IPS-11a (cell line): ENCODE measurements at regions not wholly inside any gene's neighbourhood (a gene's known extent, or its start where the extent isn't known, plus 50 kb on each side); places are given as distances from the start of the nearest gene placed in this dataset.

Experiments
- H3K4me3 ChIP-seq: one replicate; pipeline ENCODE4 v1.5.1; 2013; ENCODE audit warnings: low read depth, low read length, control low read depth

DNA sequence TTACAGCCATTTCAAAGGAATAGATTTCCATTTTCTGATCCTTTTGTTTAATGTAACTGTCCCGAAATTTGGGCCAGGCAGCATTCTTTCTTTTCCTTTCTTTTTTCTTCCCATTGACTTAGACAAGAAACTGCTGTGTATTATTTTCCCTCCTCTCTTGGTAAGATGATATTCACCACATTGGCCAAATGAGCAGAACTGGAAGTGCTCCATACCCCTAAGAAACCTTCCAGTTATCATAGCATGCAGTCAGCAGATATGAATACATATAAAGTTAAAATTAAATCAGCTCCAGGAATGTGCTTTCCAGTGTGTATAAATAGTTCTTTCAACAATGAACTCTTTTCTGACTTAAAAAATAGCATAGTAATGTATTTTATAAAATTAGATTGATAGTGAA is 168.5 kb upstream of the GAS1 start:
- H3K4me3 ChIP-seq, result no peak overlapping the region

DNA sequence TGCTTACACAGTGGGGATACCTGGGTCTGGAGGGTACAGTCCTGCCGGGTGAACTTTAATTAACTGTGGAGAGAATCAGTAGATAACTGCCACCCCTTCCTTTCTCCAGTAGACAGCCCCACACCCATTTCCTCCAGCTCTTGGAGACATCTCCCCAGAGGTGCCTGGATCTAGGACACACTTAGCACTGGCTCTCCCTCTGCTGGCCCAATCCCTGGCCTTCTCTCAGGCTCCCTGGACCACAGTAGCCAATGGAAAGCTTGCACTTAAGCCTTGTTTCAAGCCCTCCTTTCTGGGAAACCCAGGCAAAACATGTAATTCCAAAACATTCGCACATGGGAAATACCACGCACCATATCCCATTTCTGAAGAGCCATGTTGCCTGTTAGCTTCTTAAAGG is 169.2 kb upstream of the GAS1 start:
- no peak overlapping the region for H3K4me3 ChIP-seq

DNA sequence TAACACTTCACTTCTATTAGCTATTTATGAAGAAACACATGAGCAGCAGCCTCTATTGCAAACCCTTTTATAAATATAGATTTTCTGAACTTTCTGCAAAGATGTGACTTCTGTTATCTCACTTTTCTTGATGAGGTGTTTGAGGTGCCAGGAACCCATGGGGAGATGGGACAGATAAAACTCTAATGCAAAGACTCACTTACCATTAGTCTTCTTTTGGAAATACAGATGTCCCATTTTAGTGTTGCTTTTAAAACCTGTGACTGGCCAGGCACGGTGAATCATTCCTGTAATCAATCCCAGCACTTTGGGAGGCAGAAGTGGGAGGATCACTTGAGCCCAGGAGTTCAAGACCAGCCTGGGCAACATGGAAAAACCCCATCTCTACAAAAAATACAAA is 171.3 kb upstream of the GAS1 start:
- no peak overlapping the region for H3K4me3 ChIP-seq

DNA sequence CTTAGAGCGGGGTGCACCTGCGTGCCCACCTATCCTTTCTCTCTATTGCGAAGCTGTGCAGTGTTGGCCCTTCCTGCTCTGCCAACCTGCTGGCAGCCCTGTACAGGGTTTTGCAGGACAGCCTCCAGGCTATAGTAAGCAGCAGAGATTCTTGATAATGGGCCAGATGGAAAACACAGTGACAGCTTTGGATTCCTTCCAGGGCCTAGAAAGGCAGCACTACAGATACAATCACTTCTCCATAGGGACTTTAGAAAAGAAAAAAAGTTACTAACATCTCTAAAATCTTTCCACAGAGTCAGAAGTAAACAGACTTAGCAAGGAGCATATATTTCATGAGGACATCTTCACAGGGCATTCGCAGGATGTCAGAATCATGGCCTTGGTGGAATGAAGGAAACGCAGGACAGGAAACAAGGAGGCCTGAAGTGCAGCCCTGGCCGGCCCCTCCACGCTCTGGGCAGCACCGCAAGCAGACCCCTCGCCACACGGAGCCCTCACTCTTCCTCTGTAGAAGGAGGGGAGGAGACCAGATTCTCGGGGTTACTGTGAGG is 172.1 kb upstream of the GAS1 start:
- H3K4me3 ChIP-seq, result no peak overlapping the region

DNA sequence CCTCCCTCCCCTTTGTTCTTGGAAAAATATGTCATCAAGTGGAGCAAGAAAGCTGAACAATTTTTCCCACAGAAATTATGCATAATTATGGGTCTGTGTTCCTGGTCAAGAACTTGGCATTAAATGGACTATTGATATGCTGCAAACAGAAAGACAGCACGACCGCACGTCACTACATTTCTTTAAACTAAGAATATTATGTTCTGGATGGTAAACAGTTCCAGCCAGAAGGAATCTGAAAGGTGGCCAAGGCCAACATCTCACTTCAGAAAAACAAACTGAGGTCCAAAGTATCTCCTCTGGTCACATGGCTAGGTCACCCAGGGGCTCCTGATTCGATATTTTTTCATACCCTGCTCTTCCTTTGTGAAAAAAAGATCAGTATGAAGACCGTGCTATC is 173.3 kb upstream of the GAS1 start:
- no peak overlapping the region for H3K4me3 ChIP-seq

DNA sequence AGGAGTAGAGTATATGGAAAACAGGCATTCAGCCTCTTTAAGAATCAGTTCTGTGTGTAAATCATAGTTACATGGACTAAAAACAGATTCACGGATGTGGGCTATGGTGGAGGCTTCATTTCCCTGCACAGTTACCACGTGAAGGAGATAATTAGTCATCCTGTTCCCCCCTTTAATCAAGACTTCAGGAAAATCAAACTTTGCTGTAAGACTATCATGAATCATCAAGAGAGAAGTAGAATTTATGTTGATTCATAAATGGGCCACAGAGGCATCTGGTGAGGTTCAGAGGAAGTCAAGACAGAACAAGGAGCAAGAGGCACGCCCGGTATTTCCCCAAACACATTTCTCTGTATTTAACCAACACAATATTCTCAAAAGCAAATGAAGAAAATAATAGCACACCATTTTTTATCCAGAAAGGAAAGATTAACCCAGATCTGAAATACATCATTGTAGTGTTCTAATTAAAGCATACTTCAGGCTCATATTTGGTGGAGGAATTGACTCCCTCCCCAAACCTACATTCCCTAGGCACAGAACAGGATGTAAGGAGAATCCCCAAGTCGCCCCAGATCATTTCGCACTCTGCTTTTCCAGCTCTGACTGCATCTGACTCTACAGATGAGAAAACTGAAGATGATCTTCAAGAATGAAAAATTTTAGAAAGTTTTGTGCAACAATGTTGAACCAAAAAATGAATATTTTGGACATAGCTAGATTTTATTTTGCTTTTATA is 175.8 kb upstream of the GAS1 start:
- no peak overlapping the region for H3K4me3 ChIP-seq

DNA sequence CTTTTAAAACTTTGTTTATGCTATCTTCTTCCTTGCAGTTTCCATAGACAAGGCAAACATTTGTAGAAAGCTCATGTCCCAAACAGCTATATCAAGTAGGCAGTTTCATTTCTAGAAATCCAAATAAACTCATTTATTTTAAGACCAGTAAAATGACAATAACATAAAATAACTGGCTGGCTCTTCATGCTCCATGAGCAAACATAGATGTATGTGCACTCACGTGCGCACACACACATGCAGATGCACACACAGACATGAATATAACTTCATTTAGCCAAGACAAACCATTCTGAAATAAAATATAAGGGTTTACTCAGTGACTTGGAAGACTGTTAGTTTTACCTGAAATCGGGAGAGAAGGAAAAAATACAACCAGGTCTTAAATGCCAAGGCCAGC is 176.5 kb upstream of the GAS1 start:
- no peak overlapping the region for H3K4me3 ChIP-seq

DNA sequence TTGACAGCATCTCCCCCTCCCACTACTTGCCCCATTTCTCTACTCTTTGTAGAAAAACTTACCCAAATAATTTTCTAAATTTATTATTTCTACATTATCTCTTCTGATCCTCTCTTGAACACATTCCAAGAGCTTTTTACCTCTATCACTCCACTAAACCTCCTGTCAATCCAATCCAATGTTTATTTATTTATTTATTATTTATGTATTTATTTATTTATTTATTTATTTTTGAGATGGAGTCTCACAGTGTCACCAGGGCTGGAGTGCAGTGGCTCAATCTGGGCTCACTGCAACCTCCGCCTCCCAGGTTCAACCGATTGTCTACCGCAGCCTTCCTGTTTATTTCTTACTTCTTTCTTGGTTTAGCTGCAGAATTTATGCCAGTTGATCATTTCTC is 178.5 kb upstream of the GAS1 start:
- H3K4me3 ChIP-seq, result no peak overlapping the region

DNA sequence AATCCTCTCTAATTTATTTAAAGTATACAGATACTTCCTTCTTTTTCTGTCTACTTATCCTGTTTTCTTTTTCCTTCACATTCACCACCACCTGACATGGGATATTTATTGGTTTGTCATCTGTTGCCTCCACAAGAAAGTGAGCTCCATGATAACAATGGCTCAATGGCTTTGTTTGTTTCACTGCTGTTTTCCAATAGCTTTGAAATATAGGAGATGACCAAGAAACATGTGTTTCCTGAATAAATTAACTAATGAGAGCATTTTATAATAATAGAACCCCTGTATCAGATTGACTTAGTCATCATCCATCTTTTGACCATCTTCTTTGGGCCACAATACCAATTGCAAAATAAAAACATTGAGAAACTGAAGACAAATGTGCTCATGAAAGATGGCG is 180.2 kb upstream of the GAS1 start:
- no peak overlapping the region for H3K4me3 ChIP-seq

DNA sequence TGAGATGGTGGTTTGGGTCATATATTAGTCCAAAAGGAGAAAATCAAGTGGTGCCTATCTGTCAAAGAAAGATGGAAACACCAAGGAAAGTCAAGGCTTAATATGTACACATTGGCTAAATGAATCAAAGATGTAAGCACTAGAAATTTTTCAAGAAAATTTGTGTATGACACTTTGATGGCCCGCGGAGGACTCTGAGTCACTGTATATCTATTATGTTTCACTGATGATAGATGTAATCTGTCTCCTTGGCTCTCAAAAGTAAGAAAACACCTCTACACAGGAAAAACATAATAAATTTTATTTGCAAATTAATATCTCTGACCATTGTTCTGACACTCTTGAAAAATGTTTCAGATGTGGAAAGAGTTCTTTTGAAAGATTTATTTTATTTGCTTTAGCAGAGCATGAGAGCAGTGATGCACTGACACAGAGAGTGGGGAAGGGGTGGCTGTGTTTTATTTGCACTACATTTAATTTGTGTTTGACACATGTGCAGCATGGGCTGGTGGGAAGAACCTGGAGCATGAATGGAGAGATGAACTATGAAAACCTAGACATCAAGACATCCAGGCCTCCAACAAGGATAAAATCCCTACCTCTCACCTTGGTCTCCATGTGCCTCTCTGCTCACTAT is 180.8 kb upstream of the GAS1 start:
- no peak overlapping the region for H3K4me3 ChIP-seq

DNA sequence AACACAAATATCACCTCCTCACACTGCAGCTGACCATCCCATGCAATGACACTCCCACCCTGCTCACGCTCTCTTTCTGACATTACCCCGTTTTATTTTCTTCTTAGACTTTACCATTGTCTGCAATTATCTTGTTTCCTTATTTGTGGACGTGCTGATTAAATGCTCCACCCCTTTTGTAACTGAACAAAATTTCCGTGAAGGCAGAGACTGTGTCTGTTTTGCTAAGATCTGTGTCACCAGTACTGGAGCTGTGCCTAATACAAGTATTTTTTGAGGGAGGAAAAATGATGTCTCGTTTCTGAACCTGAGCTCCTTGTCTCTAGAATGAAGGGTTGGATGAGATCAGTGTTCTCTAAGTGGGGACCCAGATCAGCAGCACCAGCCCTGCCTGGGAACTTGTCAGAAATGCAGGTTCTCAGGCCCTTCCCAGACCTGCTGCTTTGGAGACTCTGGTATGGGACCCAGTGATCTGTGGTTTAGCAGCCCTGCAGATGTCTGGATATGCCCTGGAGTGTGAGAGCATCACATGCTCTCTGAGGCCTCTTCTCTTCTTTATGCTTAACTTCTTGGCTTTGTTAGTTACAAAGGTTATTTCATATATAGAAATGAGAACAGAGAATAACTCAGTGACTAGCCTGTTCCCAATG is 181.7 kb upstream of the GAS1 start:
- no peak overlapping the region for H3K4me3 ChIP-seq

DNA sequence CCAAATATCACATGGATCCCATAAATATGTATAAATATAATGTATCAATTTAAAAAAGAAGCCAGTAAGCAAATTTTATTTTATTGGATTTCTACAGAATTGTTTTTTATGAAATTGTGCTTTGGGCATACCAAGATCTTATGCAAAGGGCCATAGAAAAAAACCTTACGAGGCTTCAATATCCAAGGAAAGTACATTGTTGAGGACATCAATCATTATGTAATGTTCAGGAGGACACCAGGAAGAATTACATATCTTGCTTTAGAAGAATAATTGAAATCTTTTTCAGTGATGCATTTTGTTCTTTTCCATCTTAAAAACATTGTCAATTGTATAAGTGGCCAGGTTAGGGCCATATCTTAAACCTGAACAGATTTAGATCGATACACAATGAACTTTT is 187.8 kb upstream of the GAS1 start:
- H3K4me3 ChIP-seq, result no peak overlapping the region

DNA sequence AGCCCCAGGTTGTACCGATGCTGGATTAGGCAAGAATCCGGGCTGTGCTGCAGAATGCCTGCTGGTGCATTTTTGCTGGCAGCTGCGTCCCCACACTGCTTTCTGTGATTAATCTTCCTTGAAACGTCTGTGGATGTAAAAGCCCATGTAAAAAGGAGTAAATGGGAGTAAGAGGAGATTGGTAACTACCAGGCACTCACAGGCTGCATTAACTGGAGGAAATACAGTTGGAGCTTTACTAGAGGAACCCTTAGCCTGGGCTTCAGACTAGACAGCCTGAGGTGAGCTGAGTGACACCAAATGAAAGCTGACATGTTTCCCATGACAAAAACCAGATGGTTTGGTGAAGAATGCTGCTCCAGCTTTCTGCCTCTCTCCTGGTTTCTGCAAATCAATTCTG is 190.4 kb upstream of the GAS1 start:
- H3K4me3 ChIP-seq, result no peak overlapping the region

DNA sequence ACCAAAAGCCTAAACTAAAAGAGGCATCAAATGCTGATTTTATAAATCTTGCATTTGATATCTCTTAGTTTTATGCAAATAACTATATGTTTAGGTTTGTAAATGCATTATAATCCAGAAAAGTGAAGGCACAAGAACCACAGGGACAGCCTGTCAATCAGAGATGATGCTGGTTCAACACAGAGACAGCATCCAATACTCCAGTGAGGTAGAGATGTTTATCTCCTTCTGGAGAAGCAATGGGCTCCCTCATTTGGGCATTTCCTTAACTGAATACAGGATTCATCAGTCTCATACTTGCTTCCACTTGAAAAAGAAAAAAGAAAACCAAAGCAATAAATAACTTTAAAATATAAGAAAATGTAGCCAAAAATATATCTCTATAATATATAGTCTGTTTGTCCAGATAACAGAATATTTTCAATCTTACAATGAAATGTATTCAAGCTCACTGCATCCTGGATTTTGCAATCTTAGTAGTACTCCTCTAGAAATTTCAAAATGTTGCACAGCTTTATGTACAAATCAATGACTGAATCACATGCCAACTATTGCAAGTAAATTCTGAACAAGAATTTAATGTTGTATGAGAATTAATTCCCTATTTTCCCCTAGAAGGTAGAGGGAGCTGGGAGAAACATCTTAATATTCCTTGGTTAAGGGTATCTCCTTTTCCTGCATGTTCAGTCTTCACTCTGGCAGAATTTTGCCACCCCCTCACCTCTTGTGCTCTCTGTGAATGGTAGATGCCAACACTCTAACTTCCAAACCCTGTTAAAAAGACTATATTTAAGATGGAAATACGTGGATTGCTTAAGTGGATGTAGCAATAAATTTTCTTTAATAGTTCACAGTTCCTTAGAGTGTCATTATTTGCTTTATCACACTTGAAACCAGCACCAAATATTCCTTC is 191.1 kb upstream of the GAS1 start:
- no peak overlapping the region for H3K4me3 ChIP-seq

DNA sequence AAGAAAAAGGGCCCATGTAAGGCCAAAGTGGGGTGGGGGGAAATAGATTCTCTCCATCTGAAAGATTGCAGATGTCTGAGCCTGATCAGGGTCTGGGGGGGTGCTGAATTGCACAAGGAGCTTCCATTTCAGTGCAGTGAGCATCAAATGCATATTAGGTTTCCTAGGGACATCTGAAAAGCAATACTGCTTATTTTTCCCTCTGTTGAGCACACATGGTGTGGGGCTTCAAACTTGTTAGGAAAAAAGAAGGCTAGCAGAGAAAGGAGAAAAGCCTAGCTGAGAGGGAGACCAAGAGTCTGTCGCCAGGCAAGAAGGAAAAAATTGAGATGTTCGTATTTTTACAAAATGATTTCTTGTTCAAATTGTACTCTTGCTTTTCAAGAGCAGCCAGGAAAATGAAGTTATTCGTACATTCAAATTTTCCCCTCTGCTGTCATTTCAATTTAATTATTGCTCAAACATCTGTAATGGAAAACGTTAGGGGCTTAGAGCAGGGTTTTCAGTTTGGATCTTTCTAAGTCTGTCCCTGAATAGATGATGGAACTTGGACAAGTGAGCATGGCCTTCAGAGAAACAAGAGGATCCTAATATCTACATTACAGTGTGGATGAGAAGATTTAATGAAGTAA is 191.9 kb upstream of the GAS1 start:
- H3K4me3 ChIP-seq, result no peak overlapping the region

DNA sequence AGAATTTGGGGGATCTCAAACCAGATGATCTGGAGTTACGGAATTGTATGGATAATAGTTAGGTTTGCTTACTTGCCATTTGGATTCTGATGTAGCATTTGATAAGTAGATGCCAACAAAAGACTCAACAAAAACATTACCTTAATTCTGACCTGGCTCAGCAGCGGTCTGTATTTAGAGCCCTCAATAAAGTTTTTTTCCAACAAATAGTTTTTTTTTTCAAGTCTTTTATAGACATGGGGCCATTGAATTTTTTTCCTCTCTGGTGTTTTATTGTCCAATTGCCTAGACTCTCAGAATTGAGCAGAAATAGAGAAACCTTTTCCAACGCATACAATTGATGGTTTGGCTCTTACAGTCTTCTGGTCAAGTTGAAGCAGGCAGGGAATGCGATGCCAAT is 192.8 kb upstream of the GAS1 start:
- H3K4me3 ChIP-seq, result no peak overlapping the region

DNA sequence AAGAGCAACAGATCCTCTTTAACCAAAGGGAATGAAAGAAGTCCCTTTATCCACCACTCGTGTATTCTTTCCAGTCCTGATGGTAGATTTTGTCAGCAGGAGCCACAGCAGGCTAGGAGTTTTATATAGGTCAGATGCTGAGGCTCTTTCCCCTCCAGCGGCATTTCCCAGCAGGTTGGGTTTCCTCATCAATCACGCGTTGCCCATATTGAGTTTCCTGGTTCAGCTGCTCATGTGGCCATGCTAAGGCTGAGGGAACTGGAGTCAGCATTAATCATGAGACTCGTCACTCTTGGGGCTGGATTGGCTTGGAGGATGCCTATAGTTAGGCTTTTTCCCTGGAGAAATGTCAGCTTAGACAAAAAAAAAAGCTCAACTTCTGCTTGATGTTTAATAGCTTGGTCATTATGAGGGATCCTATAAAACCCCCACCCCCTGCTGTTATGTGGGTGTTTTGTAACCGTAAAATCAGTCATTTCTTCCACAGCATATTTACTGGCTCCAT is 193.4 kb upstream of the GAS1 start:
- no peak overlapping the region for H3K4me3 ChIP-seq

DNA sequence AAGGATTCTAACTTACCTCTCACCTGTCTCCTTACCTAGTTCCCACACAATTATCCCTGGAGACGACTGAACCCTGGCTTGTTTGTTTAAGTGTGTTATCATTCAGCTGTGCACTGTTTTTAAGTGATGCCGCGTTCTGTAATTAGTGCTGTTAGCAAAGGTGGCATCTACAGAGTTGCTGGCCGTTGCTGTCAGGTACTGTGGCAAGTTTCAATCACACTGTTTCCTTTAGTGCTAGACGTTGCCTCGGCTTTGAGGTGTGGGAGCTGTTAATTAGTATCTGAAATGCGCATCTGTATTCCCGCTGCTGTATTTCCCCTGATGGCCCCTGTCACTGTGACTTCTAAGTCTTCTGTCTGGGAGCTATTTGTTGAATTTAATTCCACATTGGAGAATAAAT is 193.8 kb upstream of the GAS1 start:
- H3K4me3 ChIP-seq, result no peak overlapping the region

DNA sequence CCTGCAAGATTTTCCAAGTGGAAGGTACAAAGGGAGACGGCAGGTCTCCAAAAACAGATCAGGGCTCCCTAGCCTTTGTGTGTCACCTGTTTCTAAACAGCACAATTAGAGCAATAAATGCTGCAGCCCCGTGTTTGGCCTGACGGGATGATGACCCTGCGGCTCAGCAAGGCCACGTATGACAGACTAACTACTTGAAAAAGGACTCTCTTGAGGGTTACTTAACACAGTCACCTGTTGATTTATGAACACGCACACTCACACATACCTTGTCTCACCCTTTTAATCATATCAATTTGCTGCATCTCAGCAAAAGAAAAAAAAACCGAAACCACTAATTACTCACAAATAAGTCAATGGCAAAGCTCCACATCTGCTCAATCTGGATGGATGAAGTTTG is 199.6 kb upstream of the GAS1 start:
- no peak overlapping the region for H3K4me3 ChIP-seq

DNA sequence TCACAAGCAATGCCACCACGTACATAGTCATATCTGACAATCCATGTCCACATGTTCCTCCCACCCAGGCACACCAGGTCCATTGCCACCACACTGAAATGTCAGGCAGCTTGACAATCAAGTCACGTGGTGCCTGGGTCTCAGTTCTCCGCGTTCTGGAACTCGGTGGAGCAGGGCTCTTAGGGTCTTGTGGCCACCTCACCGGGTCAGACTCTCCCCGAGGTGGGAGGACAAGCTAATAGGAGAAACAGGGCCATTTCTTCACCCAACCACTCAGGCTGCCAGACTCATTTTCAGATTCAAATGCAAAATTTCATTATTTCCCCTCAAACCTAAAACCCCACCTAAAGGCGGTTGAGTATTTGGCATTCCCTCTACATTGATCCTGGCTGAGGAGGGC is 200.5 kb upstream of the GAS1 start:
- no peak overlapping the region for H3K4me3 ChIP-seq
